T follicular helper cell (primary cell): ENCODE measurements at regions not wholly inside any gene's neighbourhood (a gene's known extent, or its start where the extent isn't known, plus 50 kb on each side); places are given as distances from the start of the nearest gene placed in this dataset.
"Not testable (repeated sequence)": the region's sequence is repeated elsewhere in the genome, so short reads cannot be mapped to it uniquely, and the experiment has no call there.

ENCODE experiments used
- DNase-seq: peaks from one replicate; pipeline ENCODE4 v3.0.0-alpha.2; 2020; ENCODE audit warnings: low read depth

GRCh38 chr10:81251457-81252115, 623.4 kb upstream of the NRG3 start:
- no peak for DNase-seq

GRCh38 chr10:81264991-81265390, 610.0 kb upstream of the NRG3 start:
- DNase-seq = not testable (repeated sequence)

DNA sequence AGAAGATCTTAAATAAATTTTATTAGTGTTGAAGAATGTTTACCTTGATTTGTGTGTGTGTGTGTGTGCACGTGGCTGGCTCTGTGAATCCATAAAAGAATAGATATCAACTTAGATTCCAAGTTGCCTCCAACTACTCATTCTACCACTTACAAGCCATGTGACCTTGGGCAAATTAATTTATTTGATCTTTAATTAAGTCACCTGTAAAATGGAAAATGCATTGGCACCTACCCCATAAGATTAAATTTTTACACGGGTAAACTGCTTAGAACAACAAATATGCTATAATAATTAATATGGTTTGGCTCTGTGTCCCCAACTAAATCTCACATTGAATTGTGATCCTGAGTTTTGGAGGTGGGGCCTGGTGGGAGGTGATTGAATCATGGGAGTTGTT, 604.9 kb upstream of the NRG3 start:
- no peak for DNase-seq

DNA sequence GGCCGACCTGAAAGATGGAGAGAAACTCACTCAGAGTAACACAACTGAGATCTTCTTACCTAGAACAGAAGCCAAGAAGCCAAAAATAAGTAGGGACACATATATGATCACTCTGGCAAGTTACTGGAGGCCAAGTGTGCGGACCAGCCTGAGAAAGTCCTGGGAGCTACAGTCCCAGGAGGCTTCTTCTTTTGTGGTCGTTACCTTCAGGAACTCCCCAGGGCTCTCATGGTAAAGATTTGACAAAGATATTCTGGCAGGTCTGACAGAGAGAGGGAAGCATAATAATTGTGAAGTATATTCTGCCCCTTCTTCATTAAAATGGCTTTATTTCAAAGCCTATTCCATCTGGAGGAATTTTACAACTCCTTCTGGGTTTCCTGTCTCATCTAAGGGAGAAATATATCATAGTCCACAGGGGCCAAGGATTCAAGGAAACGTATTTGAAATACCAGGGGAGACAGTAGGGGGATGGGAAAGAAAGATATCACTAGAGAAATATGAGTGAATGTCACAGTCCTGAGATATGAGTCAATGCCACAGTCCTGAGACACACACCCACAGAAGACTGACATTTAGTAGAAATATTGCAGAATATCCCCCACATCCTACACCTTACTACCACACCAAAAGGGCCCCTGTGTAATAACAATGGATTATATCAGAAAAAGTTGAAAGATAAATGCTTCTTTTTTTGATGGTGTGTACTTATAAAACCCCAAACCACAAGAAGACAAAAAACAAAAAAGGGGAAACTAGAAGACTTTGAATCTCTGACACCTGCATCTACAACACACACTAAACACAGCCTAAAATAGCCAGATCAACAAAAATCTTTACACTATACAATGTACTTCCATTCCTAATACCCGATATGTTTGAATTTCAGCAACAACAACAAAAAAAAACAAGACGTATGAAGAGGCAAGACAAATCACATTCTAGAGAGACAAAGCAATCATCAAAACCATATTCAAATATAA, 594.2 kb upstream of the NRG3 start:
- no peak for DNase-seq

DNA sequence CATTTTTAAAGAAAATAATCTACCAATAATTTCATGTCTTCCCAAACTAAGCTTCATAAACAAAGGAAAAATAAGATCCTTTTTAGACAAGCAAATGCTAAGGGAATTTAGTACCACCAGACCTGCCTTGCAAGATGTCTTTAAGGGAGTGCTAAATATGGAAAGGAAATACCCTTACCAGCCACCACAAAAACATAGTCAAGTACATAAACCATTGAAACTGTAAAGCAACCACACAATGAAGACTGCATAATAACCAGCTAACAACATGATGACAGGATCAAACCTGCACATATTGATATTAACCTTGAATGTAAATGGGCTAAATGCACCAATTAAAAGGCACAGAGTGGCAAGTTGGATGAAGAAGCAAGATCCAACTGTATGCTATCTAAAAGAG, 586.5 kb upstream of the NRG3 start:
- DNase-seq = no peak

GRCh38 chr10:81297292-81297691, 577.7 kb upstream of the NRG3 start:
- DNase-seq = no peak

- DNase-seq = no peak
Observed at GRCh38 chr10:81303656-81304055, 571.3 kb upstream of the NRG3 start.

GRCh38 chr10:81306971-81307782, 567.8 kb upstream of the NRG3 start:
- no peak for DNase-seq

GRCh38 chr10:81309041-81309552, 565.9 kb upstream of the NRG3 start:
- DNase-seq = no peak

DNA sequence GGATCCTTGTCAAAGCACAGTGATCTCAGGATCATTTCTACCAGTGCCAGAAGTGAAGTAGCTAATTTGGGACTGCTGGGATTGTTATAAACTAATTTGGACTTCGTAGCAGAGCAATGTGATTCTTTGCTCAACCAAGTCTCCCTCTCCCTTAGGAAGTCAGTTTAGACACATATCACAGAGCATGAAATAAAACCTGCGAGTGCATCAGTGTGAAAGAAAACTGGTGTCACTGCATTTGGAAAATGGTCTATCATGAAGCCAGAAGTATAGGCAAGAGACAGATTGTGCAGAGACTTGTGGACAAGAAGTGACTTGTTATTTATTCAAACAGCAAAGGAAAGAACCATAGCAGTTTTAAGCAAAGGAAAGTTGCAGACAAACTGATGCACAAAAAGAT, 560.5 kb upstream of the NRG3 start:
- no peak for DNase-seq

GRCh38 chr10:81315026-81315425, 560.0 kb upstream of the NRG3 start:
- DNase-seq = no peak

- no peak for DNase-seq
Observed at GRCh38 chr10:81348003-81348402, 527.0 kb upstream of the NRG3 start.

DNA sequence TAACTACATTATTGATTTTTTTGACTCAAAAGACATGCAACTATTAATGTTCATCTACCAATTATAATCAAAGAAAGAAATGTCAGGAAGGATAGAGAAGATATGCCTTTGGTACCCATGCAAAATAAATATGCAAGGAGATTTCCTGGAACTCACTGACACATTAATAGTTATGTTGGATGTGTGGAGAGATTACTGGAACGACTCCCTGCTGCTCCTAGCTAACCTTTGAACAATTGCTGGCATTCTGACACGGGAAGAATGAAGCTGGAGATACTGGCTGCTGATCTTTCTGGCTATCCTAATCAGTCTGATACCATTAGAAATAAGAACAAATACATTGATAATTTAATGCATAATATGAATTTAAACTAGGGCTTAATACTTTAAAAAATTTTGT, 507.9 kb upstream of the NRG3 start:
- DNase-seq = no peak

GRCh38 chr10:81386817-81387216, 488.2 kb upstream of the NRG3 start:
- DNase-seq = no peak

- no peak for DNase-seq
Observed at GRCh38 chr10:81403451-81403850, 471.5 kb upstream of the NRG3 start.

DNA sequence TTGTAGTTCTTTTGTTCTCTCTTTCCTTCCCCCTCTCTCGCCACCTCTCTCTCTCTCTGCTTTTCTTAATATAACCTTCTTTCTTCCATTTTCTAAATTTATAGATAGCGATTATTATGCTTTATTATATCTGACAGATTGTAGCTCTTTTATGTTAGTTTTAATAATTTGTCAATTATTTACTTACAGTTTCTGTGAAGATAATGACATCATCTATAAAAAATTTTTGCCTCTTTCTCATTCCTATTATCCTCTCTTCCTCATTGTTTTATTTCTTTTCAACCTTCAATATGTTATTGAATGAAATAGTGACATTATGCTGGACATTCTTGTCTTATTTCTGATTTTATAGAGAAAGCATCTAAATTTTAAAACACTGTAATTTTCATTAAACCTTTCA, 469.6 kb upstream of the NRG3 start:
- no peak for DNase-seq

GRCh38 chr10:81414038-81414437, 461.0 kb upstream of the NRG3 start:
- DNase-seq = no peak

GRCh38 chr10:81426722-81427121, 448.3 kb upstream of the NRG3 start:
- DNase-seq = no peak

GRCh38 chr10:81428456-81429134, 446.4 kb upstream of the NRG3 start:
- DNase-seq = no peak

DNA sequence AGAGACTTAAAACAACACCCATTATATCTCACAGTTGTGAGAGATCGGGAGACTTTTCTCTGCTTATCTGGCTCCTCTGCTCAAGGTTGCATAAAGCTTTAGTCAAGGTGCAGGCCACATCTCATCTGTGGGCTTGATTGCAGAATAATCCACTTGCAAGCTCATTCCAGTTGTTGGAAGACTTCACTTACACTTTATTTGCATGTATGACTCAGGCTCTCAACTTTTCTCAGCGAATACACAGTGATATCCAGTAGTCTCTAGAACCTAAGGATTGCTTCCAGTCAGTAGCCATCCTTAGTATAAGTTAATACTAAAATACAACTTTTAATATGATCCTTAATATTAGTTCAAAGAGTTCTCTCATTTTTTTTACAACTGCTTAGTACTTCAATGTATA, 435.5 kb upstream of the NRG3 start:
- DNase-seq = no peak

GRCh38 chr10:81441624-81442023, 433.4 kb upstream of the NRG3 start:
- not testable (repeated sequence) for DNase-seq
